GM12872 (cell line): ENCODE measurements at regions not wholly inside any gene's neighbourhood (a gene's known extent, or its start where the extent isn't known, plus 50 kb on each side); places are given as distances from the start of the nearest gene placed in this dataset.

Experiments used
- TF ChIP-seq, protein P1 (sequence below): IDR thresholded peaks from 3 replicates; pipeline ENCODE4 v1.5.1; 2011; ENCODE audit warnings: low read depth, mild to moderate bottlenecking, low read length, moderate library complexity; ENCODE audit not compliant: insufficient read depth

DNA sequence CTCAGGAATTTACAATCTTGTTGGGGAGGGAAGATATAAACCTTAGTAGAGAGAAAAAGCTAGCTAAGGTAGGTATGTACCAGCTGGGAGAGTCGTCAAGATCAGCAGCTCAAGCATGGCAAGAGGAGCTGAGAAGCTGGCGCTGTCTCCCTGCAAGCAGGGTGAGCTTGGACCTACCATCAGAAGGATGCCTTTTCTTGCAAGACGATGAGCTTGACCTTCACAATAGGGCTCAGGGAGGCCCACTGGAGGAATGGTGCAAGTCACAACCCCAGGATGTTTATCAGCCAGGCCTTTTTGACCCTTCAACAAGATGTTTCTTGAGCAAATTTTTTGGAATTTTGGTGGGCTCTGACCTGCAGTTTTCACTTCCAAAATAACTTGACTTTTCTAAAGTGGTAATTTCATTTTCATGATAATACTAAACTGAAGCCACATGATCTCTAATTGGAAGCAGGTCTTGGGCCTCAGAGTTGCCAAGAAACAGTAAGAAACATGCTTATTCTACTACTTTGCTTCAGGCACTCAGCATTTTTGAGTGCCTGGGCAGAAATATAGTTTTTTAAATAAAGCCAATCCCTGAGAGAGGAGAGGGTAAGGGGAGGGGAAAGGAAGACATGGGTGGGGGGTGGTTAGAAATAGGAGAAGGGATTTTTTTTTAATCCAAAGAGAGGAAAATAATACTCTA is 258.1 kb downstream of the CLIC5 start:
- TF ChIP-seq, protein P1, sequence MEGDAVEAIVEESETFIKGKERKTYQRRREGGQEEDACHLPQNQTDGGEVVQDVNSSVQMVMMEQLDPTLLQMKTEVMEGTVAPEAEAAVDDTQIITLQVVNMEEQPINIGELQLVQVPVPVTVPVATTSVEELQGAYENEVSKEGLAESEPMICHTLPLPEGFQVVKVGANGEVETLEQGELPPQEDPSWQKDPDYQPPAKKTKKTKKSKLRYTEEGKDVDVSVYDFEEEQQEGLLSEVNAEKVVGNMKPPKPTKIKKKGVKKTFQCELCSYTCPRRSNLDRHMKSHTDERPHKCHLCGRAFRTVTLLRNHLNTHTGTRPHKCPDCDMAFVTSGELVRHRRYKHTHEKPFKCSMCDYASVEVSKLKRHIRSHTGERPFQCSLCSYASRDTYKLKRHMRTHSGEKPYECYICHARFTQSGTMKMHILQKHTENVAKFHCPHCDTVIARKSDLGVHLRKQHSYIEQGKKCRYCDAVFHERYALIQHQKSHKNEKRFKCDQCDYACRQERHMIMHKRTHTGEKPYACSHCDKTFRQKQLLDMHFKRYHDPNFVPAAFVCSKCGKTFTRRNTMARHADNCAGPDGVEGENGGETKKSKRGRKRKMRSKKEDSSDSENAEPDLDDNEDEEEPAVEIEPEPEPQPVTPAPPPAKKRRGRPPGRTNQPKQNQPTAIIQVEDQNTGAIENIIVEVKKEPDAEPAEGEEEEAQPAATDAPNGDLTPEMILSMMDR, result no peak

DNA sequence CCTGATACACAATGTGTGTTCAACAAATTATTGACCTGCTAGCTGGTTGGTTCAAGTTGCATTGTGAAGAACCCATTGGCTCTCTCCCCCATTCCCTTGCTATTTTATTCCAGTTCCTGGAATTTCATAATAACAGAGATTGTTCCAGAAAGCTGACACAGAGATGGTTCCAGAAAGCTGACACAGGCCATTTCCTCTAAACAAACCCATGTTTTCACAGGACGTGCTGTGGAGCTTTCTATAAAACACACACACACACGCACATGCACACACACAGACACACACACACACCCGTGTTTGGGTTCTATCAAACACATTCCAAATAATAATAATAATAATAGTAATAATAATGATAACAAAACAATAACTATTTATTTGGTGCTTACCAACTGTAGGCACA is 259.1 kb downstream of the CLIC5 start:
- TF ChIP-seq, protein P1, result no peak

DNA sequence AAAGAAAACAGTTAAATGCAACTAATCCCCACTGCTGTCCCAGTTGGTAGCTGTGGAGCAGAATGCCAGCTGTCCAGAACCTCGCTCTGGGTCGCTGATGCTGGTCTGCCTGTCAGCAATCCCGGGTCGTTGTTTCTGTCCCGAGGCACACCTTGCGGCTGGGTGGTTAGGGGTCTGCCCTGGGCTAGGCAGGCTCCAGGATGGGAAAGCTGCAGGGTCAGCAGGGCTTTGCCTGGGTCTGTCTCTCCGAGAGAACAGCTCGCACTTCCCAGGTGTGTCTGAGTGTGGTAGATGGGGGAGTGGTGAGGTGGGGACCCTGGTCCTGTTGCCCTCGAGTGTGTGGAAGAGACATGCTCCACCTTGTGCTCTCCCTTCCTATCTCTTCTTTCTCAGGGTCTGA is 261.2 kb downstream of the CLIC5 start:
- TF ChIP-seq, protein P1, result no peak

DNA sequence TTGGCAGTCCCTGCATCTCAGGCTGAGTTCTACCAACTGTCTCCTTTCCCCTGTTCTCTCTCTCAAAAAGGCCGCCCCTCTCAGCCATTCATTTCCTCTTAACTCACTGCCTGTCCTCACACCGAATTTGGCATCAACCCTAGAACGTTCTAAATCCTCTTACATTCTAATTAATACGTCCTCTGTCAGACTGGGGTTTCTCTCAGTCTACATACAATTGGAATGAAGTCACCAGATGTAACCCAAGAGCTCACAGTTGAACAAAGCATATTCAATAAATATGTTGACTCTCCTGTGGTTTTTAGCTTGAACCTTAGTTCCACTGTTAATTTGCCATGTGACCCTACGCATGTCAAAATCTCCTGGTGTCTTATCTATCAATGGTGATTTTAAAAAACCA is 269.6 kb downstream of the CLIC5 start:
- TF ChIP-seq, protein P1, result no peak

DNA sequence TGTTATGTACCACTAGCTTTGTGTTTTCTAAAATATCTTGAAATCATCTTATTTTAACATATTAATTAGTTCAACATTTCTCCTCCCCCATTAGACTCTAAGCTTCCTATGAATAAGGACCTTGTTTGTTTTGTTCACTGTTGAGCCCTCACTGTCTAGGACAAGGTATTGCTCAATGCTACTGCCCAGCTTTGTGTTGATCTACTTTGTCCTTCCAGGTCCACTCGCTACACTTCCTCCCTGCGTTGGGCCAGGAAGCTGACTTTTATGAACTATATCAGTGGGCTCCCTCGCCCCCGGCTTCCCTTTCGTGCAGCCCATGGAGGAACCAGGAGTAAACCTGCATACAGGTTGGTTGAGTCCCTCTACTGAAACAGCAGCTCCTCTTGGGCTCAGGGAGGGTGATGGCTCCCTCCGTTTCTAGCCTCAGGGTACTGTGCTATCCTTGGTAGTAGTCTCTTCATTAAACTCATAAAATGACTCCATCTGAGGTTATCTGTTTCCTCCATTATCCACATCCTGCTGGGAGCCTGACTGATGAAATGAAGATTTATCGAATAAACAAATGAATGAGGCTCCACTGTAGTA is 272.5 kb downstream of the CLIC5 start:
- TF ChIP-seq, protein P1, result no peak

DNA sequence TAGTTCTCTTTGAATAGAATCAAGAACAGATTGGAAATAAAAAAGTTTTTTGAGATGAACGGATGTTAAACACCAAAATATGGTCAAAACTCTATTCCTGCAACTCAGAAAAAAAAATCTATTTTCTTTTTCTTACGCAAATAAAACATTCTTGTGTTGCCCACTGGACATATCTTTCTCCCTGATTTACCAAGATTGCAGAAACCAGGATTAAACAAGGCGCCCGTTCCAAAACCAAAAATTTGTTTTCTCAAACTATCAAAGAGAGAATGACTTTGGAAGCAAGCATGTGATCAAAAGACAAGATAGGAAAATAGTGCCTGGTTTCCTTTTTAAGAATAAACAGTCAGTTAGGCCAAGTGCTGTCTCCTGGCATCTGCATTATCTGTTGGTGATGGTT is 273.1 kb downstream of the CLIC5 start:
- TF ChIP-seq, protein P1, result no peak

DNA sequence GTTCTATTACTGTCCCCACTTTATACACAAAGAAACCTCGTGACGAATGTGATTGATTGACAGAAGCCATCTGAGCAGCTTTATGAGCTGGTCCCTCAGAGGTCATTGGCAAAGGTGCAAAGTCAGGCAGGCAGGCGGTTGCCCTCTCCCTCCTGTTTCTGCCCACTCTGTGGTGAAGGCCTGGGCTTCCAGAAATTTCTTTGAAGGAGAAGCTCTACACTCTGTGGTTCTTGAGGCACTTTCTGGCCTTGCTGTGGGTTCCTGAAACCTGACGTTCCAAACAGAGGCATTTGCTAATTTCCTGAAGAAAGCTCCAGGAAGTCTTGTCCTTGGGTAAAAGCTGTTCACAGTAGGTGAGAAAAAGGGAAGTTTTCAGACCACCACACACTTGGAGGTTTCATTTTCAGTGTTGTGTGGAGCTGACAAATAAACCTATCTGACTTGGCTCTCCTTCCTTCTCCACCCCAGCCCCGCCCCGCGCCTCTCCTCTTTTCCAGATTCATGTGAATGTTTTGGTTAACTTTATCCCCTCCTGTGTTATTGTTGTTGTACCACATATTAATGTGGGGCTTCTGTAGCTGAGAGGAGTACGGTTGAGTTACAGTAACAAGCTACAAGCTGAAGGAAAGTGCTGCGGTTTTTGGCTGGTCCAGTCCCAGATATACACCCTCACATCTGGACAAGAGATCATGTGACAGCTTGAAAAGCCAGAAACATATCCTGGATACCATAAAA is 274.1 kb downstream of the CLIC5 start:
- TF ChIP-seq, protein P1, result no peak
